Nephron (organoid): ENCODE measurements at regions not wholly inside any gene's neighbourhood (a gene's known extent, or its start where the extent isn't known, plus 50 kb on each side); places are given as distances from the start of the nearest gene placed in this dataset.

Experiments used
- H3K27ac Mint-ChIP-seq, 3 experiments: 2 replicates each; pipeline ENCODE4 v1.8.0; 2020; ENCODE audit warnings: mixed read lengths in 3 of 3, mild to moderate bottlenecking in 2 of 3, moderate library complexity in 1 of 3
- H3K27me3 Mint-ChIP-seq: 2 replicates; pipeline ENCODE4 v1.8.0; 2021; ENCODE audit warnings: low read depth, mild to moderate bottlenecking, moderate library complexity, mixed read lengths
- H3K36me3 Mint-ChIP-seq: 2 replicates; pipeline ENCODE4 v1.8.0; 2020; ENCODE audit warnings: low read depth, mixed read lengths
- H3K4me1 Mint-ChIP-seq: 2 replicates; pipeline ENCODE4 v1.8.0; 2020; ENCODE audit warnings: mixed read lengths
- H3K4me3 Mint-ChIP-seq, 3 experiments: 2 replicates each; pipeline ENCODE4 v1.8.0; 2020; ENCODE audit warnings: mild to moderate bottlenecking in 3 of 3, mixed read lengths in 3 of 3, moderate library complexity in 2 of 3
- H3K9me3 Mint-ChIP-seq: 2 replicates; pipeline ENCODE4 v1.8.0; 2020; ENCODE audit warnings: mixed read lengths
- TF ChIP-seq, protein P1 (sequence below), 3 experiments: fragments of 200-600 bp; sonication (generic); IDR thresholded peaks; one replicate each; pipeline ENCODE4 v1.5.0; 2021; ENCODE audit warnings: antibody characterized with exemption in 3 of 3; ENCODE audit not compliant: unreplicated experiment in 3 of 3

DNA sequence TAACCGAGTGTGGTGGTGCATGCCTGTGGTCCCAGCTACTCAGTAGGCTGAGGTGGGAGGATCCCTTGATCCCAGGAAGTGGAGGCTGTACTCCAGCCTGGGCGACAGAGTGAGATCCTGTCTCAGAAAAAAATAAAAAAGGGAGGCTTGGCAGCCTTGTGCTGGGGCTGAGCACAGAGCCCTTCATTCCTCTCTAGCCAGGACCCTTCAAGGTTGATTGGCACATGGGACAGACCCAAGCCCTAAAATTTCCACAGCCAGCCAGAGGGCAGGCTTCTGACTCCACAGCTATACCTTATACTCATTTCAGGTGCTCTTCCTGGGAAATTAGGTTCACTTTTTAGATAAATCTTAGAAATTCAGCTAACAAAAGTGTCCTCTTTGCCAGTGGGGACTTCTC is 553.0 kb upstream of the CPEB2 start:
- no peaks in the 10 kb centered on the region for H3K9me3 Mint-ChIP-seq
- H3K27ac Mint-ChIP-seq: no peak overlapping the region
- peaks cover 9% of the 10 kb centered on the region for H3K27me3 Mint-ChIP-seq
- H3K4me1 Mint-ChIP-seq: no peaks in the 10 kb centered on the region
- no peaks in the 10 kb centered on the region for H3K36me3 Mint-ChIP-seq
- TF ChIP-seq, protein P1, sequence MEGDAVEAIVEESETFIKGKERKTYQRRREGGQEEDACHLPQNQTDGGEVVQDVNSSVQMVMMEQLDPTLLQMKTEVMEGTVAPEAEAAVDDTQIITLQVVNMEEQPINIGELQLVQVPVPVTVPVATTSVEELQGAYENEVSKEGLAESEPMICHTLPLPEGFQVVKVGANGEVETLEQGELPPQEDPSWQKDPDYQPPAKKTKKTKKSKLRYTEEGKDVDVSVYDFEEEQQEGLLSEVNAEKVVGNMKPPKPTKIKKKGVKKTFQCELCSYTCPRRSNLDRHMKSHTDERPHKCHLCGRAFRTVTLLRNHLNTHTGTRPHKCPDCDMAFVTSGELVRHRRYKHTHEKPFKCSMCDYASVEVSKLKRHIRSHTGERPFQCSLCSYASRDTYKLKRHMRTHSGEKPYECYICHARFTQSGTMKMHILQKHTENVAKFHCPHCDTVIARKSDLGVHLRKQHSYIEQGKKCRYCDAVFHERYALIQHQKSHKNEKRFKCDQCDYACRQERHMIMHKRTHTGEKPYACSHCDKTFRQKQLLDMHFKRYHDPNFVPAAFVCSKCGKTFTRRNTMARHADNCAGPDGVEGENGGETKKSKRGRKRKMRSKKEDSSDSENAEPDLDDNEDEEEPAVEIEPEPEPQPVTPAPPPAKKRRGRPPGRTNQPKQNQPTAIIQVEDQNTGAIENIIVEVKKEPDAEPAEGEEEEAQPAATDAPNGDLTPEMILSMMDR (IDR thresholded peaks at IDR 0.05; ENCODE audit: unreplicated experiment in 3 of 3): no peak
- H3K4me3 Mint-ChIP-seq: no peak overlapping the region

DNA sequence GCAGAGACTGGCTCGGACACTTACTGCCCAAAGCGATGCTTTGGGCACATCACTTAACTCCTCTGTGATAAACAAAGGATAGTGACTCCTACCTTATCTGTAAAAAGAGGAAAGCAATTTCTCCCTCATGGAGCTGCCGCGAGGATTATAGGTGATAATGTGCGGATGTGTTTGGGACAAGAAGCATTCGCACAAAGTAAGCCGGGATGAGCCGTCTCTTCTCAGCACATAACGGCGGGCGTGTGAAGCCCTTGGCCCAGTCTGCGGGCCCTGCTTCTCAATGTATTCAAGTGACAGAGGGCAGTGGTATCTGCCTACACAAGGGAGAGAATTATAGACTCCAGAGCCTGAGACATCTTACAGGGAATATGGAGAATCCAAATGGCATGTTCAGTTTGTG is 550.3 kb upstream of the CPEB2 start:
- no peaks in the 10 kb centered on the region for H3K9me3 Mint-ChIP-seq
- no peaks in the 10 kb centered on the region for H3K4me1 Mint-ChIP-seq
- peaks cover 9% of the 10 kb centered on the region for H3K27me3 Mint-ChIP-seq
- TF ChIP-seq, protein P1 (IDR thresholded peaks at IDR 0.05; ENCODE audit: unreplicated experiment in 3 of 3): no peak
- no peak overlapping the region for H3K27ac Mint-ChIP-seq
- H3K4me3 Mint-ChIP-seq: no peak overlapping the region
- no peaks in the 10 kb centered on the region for H3K36me3 Mint-ChIP-seq

DNA sequence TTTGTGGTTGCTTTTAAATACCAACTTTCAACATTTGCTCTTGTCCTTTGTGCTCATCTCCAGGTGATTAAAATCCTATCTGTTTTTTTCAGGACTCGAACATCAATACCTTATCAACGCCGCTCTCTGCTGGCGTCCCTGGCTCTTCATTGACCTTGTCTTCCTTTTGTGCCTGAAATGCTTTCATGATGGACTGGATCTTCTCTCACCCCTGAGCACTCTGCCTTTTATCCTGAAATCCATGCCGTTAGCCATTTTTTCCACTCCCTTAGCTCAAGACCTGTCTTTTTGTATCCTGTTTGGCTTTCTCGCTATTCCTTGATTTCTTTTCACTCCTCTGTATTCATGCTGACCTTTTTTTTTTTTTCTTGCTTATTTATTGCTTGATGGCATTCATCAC is 549.5 kb upstream of the CPEB2 start:
- TF ChIP-seq, protein P1 (IDR thresholded peaks at IDR 0.05; ENCODE audit: unreplicated experiment in 3 of 3): no peak
- Mint-ChIP-seq H3K9me3 (no peaks in the 10 kb centered on the region), H3K36me3 (no peaks in the 10 kb centered on the region), H3K27ac (no peak overlapping the region), H3K27me3 (peaks cover 4% of the 10 kb centered on the region), H3K4me1 (no peaks in the 10 kb centered on the region), H3K4me3 (no peak overlapping the region)

DNA sequence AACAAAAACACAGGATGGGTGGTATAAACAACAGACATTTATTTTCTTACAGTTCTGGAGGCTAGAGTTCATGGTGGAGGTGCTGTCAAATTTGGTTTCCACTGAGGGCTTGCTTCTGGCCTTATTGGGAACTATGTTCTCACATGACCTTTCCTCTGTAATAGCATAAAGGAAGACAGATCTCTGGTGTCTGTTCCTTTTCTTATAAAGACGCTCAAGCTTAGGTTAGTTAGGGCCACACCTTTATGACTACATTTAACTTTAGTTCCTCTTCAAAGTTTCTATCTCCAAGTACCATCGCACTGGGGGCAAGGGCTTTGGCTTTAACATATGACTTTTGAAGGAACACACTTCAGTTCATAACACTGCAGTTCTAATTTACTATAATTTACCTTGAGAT is 543.8 kb upstream of the CPEB2 start:
- H3K9me3 Mint-ChIP-seq: no peaks in the 10 kb centered on the region
- H3K27me3 Mint-ChIP-seq: no peaks in the 10 kb centered on the region
- H3K4me3 Mint-ChIP-seq: no peak overlapping the region
- no peaks in the 10 kb centered on the region for H3K36me3 Mint-ChIP-seq
- no peaks in the 10 kb centered on the region for H3K4me1 Mint-ChIP-seq
- TF ChIP-seq, protein P1 (IDR thresholded peaks at IDR 0.05; ENCODE audit: unreplicated experiment in 3 of 3): no peak
- no peak overlapping the region for H3K27ac Mint-ChIP-seq

DNA sequence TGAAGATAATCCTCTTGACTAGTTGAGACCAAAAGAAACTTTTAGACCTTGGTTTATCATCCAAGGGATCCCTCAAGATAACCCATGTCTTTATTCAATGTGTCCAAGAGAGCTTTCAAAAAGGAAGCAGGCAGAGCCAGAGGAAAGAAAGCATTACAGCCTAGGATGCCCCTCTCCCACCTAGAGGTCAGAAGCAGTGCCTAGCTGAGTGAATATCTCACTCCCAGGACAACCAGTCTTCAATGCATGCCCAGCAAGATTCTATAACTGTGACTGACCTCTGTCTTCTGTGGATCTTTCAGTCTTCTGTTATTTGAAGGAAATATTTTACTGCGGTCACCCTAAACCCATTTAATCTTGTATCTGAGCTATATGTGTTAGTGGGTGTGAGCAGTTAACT is 537.2 kb upstream of the CPEB2 start:
- TF ChIP-seq, protein P1 (IDR thresholded peaks at IDR 0.05; ENCODE audit: unreplicated experiment in 3 of 3): no peak
- Mint-ChIP-seq H3K27ac (no peak overlapping the region), H3K36me3 (no peaks in the 10 kb centered on the region), H3K4me1 (no peaks in the 10 kb centered on the region), H3K27me3 (no peaks in the 10 kb centered on the region), H3K9me3 (no peaks in the 10 kb centered on the region), H3K4me3 (no peak overlapping the region)

DNA sequence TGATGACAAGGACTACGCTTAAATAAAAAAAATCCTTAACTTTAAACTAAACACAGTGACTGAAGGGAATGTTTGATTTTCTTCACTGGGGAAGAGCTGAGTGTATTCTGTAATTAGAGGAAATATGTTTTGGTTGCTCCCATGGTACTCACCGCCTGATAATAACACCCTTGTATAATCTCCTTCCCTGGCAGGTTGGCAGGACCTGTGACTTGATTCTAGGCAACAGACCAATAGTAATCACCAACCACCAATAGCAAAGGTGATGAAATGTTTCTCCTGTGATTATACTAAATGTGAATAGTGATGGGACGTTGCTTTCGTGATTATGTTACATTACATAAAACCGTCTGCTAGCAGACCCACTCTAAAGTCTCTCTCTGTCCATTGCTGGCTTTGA is 536.8 kb upstream of the CPEB2 start:
- no peaks in the 10 kb centered on the region for H3K9me3 Mint-ChIP-seq
- H3K36me3 Mint-ChIP-seq: no peaks in the 10 kb centered on the region
- H3K4me1 Mint-ChIP-seq: no peaks in the 10 kb centered on the region
- H3K4me3 Mint-ChIP-seq: no peak overlapping the region
- TF ChIP-seq, protein P1 (IDR thresholded peaks at IDR 0.05; ENCODE audit: unreplicated experiment in 3 of 3): no peak
- no peaks in the 10 kb centered on the region for H3K27me3 Mint-ChIP-seq
- no peak overlapping the region for H3K27ac Mint-ChIP-seq
